Skin of body (tissue), 1 donor: ENCODE measurements at regions not wholly inside any gene's neighbourhood (a gene's known extent, or its start where the extent isn't known, plus 50 kb on each side); places are given as distances from the start of the nearest gene placed in this dataset.

Experiments used
- DNase-seq: peaks from one replicate; lab custom pipeline; 2025; lab: John Stamatoyannopoulos, UW

- DNase-seq = no peak
These were observed 284.7 kb upstream of the STT3B start for GRCh38 chr3:31247850-31248562.

GRCh38 chr3:31248563-31248992 is 284.1 kb upstream of the STT3B start:
- no peak for DNase-seq

- DNase-seq = no peak
These were observed 283.2 kb upstream of the STT3B start for GRCh38 chr3:31249545-31249944.

DNA sequence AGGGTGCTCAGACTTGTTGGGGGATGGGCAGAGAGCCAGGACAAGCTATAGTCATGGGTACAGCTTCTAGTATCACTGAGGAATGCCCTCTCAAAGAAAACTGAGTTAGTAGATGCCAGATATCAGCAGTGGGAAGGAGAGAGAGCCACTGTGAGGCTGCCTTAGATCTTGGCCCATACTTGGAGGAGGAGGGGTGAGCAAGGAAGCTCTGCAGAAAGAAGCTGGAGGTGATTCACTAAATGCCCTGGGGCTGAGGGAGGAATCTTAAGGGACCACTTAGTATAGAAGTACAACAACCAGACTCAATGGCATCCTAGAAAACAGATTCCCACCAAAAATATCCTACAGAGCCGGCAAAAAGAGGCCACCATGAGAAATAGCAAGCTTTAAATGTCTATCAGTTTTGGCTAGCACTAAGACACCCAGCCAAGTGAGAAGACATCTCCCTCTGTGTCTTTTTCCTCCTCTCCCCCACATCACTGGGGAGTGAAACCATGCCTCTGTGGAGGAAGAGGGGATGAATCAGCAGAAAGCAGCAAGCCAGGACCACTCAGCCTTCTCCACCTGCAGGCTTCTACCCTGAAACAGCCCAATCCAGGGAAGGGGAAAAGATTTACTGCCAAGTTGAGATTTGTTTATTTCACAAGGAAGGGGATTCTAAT is 282.5 kb upstream of the STT3B start:
- DNase-seq = no peak

DNA sequence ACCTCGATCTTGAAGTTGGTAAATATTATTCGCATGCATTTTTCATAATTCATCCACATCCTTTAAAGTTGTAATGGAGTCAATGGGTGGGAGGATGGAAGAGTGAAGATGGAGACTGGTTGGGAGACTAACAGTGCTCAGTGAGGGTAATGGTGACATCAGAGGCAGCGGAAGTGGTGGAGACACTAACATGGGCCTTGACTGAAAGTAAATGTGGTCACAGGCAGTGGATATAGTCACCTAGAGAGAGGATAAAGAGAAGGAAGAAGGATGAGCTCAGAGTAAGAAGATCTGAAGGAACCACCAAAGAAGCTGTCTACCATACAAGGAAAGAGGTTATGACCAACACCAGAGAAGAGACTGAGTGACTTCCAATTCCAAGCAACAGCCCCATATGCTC is 281.6 kb upstream of the STT3B start:
- no peak for DNase-seq

- no peak for DNase-seq
These were observed 280.2 kb upstream of the STT3B start for GRCh38 chr3:31252216-31253185.

DNA sequence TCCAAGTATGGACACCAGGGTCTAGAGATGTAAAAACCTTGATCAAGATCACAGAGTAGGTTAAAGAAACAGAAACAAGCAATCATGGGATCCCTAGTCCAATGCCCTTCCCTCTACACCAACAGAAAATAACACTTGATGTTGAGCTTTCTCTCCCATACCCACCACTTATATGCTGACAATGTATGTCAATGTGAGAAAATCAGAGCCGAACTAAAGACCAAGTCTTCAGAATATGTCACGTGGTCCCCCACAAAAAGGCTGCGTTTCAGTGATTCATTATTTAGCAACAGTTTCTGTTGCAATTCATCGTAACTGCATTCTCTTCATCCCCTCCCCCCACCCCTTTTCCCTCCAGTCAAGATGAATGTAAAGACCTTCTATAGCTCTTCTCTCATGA is 278.9 kb upstream of the STT3B start:
- no peak for DNase-seq

GRCh38 chr3:31254483-31254882 is 278.2 kb upstream of the STT3B start:
- DNase-seq = no peak

DNA sequence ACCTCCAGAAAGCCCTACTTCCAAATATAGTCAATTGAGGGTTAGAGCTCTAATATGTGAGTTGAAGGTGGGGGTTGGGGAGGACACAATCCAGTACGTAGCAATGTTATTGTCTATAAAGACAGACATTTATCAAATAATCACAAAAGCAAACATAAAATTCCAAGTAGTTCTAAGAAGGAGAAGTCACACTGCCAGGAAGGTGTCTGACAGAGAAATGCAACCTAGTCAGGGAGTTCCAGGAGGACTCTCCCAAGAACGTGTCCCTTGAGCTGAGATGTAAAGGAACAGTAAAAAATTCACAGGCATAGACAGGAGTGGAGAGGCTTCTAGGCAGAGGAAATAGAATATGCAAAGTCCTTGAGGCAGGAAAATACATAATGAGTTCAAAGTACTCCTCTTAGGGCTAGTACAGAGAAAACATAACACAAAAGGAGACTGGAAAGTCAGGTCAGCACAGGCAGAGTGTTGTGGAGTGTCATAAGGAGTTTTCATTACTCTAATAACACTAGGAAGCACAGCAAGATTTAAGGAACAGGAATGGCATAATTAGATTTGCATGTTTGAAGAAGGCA is 277.6 kb upstream of the STT3B start:
- no peak for DNase-seq

- no peak for DNase-seq
These were observed 270.5 kb upstream of the STT3B start for GRCh38 chr3:31262201-31262600.

- DNase-seq = no peak
These were observed 268.8 kb upstream of the STT3B start for GRCh38 chr3:31263897-31264296.

- DNase-seq = no peak
These were observed 266.9 kb upstream of the STT3B start for GRCh38 chr3:31265646-31266428.

GRCh38 chr3:31268868-31269267 is 263.9 kb upstream of the STT3B start:
- no peak for DNase-seq

DNA sequence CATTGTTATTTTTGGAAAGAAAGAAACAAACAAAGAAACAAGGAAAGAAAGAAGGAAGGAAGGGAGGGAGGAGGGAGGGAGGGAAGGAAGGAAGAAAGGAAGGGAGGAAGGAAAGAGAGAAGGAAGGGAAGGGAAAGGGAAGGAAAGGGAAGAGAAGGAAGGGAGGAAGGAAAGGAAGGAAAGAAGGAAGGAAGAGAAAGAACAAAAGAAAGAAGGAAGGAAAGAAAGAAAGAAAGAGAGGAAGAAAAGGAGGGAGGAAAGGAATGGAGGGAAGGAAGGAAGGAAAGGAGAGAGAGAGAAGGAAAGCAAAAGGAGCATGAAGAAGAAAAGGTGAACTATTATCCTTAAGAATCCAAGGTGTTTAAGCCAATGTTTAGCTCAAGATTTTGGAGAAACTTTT is 262.7 kb upstream of the STT3B start:
- no peak for DNase-seq

DNA sequence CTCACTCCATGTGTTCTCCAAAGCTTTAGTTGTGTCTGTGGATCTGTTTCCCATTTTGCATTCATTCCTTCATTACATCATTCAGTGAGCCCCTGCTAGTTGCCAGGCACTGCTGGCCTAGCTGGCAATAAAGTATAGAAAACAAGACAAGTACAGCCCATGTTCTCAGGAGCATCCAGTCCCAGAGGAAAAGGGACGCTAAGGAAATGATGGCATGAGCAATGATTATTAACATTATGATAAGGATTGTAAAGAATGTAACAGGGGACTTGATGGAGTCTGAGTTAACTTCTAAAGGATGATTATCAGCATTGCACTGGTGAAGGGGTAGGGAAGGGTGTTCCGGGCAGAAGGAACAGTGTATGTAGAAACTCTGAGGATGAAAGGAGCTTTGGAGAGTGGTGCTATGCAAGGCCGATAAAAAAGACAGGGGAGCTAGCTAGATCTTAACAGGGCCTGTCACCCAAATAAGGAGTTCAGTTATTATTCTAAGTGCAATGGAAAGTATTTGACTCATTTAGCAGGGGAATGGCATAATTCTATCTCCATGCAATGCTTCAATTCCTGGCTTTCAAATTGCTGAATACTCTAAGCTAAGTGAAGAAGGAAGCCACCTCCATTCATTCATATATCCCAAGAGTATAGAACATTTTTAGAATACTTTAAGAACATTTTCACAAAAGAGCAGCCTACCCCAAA is 258.2 kb upstream of the STT3B start:
- no peak for DNase-seq

DNA sequence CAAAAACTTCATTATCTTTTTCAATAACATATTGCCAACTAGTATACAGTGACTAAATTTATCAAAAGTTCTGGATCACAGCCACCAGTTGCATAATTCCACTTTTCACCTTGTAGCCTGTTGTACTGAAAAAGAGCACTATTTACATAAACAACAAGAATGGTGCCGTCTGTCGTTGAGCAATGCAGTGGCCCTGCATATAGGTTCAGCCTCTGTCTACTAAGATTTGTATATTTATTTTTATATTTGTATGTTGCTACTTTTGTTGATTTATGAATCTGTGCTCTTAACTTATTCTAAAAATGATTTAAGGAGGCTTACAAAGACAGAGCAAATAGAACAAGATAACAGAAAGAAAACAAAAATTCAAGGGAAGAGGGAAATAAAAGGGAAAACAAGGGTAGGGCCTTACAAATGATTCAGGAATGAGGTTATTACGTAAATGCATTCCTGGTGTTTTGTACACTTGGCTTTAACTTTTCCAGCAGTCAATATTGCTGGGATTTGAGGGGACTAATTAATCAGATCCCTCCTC is 257.6 kb upstream of the STT3B start:
- DNase-seq = peak; percentile 6

GRCh38 chr3:31275583-31275982 is 257.1 kb upstream of the STT3B start:
- no peak for DNase-seq

DNA sequence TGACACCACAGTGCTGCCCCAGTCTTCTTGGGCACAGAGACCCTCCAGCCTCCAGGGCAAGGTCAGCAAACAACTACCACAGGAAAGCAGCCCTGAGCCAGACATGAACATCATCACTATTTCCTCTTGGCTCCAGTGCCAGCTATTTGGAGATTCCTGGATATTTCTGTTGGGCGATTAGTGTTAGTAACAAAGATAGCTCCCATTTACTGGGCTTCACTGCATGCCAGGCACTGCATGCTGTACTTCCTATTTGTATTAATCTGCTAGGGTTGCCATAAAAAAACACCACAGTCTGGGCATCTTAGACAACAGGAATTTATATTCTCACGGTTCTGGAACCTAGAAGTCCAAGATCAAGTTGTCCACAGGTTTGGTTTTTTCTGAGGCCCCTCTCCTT is 255.1 kb upstream of the STT3B start:
- DNase-seq = no peak

GRCh38 chr3:31278532-31278931 is 254.2 kb upstream of the STT3B start:
- DNase-seq = no peak

DNA sequence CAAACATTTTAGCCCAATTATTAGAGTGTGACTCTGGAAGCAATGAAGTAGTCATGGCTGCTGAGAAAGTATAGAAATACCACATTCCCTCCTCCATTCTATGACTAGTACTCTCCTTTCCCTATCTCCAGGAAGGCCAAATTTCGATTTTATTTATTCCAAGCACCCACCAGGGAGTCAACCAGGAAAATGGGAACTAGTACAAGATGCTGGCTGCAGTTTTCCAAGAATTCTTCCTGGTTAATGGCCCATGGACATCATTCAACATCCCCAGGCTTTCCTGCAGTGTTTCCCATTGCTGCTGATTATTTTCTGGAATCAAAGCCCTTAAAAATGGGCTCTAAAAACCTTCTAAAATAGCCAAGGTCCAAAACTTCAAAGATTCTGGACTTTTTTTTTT is 247.9 kb upstream of the STT3B start:
- DNase-seq = no peak
